ENCODE measurements at regions not wholly inside any gene's neighbourhood (a gene's known extent, or its start where the extent isn't known, plus 50 kb on each side); places are given as distances from the start of the nearest gene placed in this dataset.

DNA sequence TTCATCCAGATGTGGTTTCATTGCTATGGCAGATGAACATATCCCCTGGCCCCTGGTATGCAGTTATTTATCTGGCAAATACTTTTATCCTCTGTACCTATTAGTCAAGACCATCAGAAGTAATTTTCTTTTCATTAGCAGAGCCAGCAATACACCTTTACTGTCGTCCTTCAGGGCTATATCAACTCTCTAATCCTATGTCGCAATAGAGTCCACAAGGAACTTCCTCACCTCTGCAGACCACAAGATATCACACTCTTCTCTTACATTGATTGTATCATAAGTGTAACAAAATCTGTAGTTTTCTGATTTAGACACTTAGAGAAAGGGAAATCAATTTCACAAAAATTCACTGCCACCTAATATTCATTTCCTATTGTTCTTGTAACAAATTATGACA lies 252.9 kb upstream of the DCC start:
- no peak for TF ChIP-seq CTCF (IDR thresholded peaks at IDR 0.05; ENCODE audit: control insufficient read depth, extremely low read depth, insufficient read depth)
- no peak for DNase-seq (ENCODE audit: low read depth)
- H3K4me3 ChIP-seq (ENCODE audit: low read depth, low read length), result no peak overlapping the region

GRCh38 chr18:52090005-52090404 lies 250.0 kb upstream of the DCC start:
- no peak overlapping the region for H3K4me3 ChIP-seq (ENCODE audit: low read depth, low read length)
- no peak for DNase-seq (ENCODE audit: low read depth)
- no peak for TF ChIP-seq CTCF (IDR thresholded peaks at IDR 0.05; ENCODE audit: control insufficient read depth, extremely low read depth, insufficient read depth)

DNA sequence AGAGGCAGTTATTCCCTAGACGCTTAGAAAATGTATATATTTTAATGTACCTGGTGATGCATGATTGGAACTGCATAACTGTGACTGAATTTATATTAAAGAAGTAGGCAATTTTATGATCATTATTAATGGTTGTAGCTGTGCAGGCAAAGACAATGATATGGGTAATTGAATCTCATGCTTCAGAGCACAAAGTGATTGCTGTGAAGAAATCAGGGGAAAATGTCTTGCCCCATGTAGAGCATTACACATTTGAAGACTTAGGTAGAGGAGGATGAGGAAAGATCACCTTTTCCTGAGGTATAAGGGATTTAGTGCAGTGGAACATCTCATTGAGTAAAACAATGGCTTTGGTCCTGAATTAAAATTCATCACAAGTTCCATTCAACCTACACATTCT lies 246.8 kb upstream of the DCC start:
- no peak for TF ChIP-seq CTCF (IDR thresholded peaks at IDR 0.05; ENCODE audit: control insufficient read depth, extremely low read depth, insufficient read depth)

GRCh38 chr18:52118684-52119083 lies 221.3 kb upstream of the DCC start:
- no peak for DNase-seq (ENCODE audit: low read depth)
- no peak for TF ChIP-seq CTCF (IDR thresholded peaks at IDR 0.05; ENCODE audit: control insufficient read depth, extremely low read depth, insufficient read depth)
- no peak overlapping the region for H3K4me3 ChIP-seq (ENCODE audit: low read depth, low read length)

More for the DNA sequence above, 246.8 kb upstream of the DCC start:
- no peak overlapping the region for H3K4me3 ChIP-seq (ENCODE audit: low read depth, low read length)
- DNase-seq (ENCODE audit: low read depth), result no peak

DNA sequence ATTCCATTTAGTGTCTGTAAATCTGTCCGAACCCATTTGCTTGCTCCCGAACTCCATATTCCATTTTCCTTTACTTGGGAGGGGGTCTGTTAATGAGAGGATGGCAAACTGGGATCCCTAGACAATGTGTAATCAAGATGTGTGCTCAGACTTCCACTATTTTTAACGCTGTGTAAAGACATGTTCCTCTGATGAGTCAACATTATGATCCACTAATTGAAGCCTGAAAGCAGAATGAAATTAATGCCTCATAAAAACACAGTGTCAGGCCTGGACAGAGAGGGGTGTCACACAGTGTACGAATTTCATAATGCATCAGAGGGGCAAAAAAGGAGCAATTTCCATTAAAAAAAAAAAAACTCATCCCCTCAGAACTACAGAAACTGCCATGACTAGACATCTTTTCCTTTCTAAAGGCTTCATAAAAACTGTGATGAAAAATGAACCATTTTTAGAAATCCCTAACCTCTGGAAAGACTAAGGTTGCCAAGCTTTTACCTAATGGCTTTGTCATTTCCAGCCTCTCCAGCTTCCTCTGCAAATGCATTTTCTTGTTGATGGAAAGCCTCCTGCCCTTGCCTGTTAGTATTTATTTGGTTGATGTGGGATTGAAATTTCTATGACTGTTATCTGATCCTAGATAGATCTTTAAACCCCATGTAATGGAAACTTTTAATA lies 209.2 kb upstream of the DCC start:
- TF ChIP-seq CTCF (IDR thresholded peaks at IDR 0.05; ENCODE audit: control insufficient read depth, extremely low read depth, insufficient read depth), result no peak
- H3K4me3 ChIP-seq (ENCODE audit: low read depth, low read length), result no peak overlapping the region
- DNase-seq (ENCODE audit: low read depth), result no peak

GRCh38 chr18:52131845-52132244 lies 208.2 kb upstream of the DCC start:
- no peak for TF ChIP-seq CTCF (IDR thresholded peaks at IDR 0.05; ENCODE audit: control insufficient read depth, extremely low read depth, insufficient read depth)
- H3K4me3 ChIP-seq (ENCODE audit: low read depth, low read length), result no peak overlapping the region
- no peak for DNase-seq (ENCODE audit: low read depth)

DNA sequence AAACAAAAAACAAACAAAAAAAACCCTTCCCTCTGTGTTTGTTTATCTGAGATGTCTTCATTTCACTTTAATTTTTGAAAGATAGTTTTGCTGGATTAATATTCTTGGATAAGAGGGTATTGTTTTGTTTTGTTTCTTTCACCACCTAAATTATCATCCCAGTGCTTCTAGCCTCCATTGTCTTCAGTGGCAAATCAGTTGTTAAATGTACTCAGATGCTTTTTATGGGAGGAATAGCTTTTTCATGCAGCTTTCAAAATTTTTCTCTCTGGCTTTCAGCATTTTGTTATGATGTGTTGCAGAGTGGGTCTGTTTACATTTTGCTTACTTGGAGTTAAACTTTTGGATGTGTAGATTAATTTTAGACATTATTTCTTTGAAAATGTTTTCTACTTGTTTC lies 203.5 kb upstream of the DCC start:
- no peak for TF ChIP-seq CTCF (IDR thresholded peaks at IDR 0.05; ENCODE audit: control insufficient read depth, extremely low read depth, insufficient read depth)
- no peak overlapping the region for H3K4me3 ChIP-seq (ENCODE audit: low read depth, low read length)
- no peak for DNase-seq (ENCODE audit: low read depth)

Measured in LNCaP clone FGC (cell line).